GM12878 (cell line): ENCODE measurements at regions not wholly inside any gene's neighbourhood (a gene's known extent, or its start where the extent isn't known, plus 50 kb on each side); places are given as distances from the start of the nearest gene placed in this dataset.

Experiments used
- ATAC-seq: fragments of 200-7000 bp; cut with Tn5 transposase; 3 replicates; pipeline ENCODE4 v1.9.1; 2020; ENCODE audit warnings: mild to moderate bottlenecking, moderate library complexity
- BruUV-seq: library from RNA; stranded (reverse); fragments of 400-500 nt; replicated peaks from 2 replicates; lab custom pipeline; 2021; lab: Mats Ljungman, UMichigan
- CTCF ChIA-PET: fragments of 300-600 bp; sonication (Branson Sonifier 250); formaldehyde crosslinking; extraction: SDS; loops from one replicate; lab custom pipeline; 2021; ENCODE audit warnings: inconsistent platforms; lab: Yijun Ruan, JAX
- POLR2A ChIA-PET: fragments of 350-600 bp; formaldehyde crosslinking; extraction: SDS; loops from one replicate; lab custom pipeline; 2021; ENCODE audit warnings: inconsistent platforms; lab: Charles Lee
- RAD21 ChIA-PET: fragments of 300-600 bp; sonication (Branson Sonifier 250); formaldehyde crosslinking; loops from one replicate; lab custom pipeline; 2023; ENCODE audit warnings: antibody characterized with exemption; ENCODE audit not compliant: unreplicated experiment; lab: Charles Lee
- SMC1A ChIA-PET: fragments of 300-600 bp; sonication (Branson Sonifier 250); formaldehyde crosslinking; loops from one replicate; lab custom pipeline; 2023; ENCODE audit not compliant: unreplicated experiment, uncharacterized antibody; lab: Charles Lee
- DNase-seq: peaks from one replicate; pipeline ENCODE4 v3.0.0-alpha.2; 2011; ENCODE audit warnings: low read depth, low spot score
- FAIRE-seq: peaks from 3 replicates; lab custom pipeline; 2011; peaks lifted over from hg19 to GRCh38; lab: Jason Lieb, UNC
- H2AFZ ChIP-seq: 2 replicates; pipeline ENCODE4 v1.6.0; 2011; ENCODE audit warnings: low read depth, low read length, control low read depth; ENCODE audit not compliant: control insufficient read depth
- H3K27ac ChIP-seq: 2 replicates; pipeline ENCODE4 v1.5.1; 2011; ENCODE audit warnings: control low read depth; ENCODE audit not compliant: control insufficient read depth, insufficient read depth
- H3K27me3 ChIP-seq, 2 experiments: replicated peaks in 1 of 2; 2 replicates each; pipeline versions ENCODE4 v1.6.0 to v1.6.1; 2011; ENCODE audit warnings: low read length in 1 of 2; ENCODE audit not compliant: control insufficient read depth in 2 of 2, insufficient read depth in 2 of 2
- H3K36me3 ChIP-seq, 2 experiments: 2 replicates each; pipeline ENCODE4 v1.5.1; 2011; ENCODE audit warnings: low read length in 1 of 2; ENCODE audit not compliant: control insufficient read depth in 2 of 2, insufficient read depth in 2 of 2
- H3K4me1 ChIP-seq: 2 replicates; pipeline ENCODE4 v1.6.1; 2011; ENCODE audit warnings: mild to moderate bottlenecking, low read length, moderate library complexity, mixed read lengths; ENCODE audit not compliant: control insufficient read depth, insufficient read depth
- H3K4me2 ChIP-seq: 2 replicates; pipeline ENCODE4 v1.6.0; 2011; ENCODE audit warnings: control low read depth; ENCODE audit not compliant: control insufficient read depth, insufficient read depth
- H3K4me3 ChIP-seq: fragments of 200-600 bp; sonication (generic); 2 replicates; pipeline ENCODE4 v1.5.1; 2016
- H3K79me2 ChIP-seq: 2 replicates; pipeline ENCODE4 v1.6.0; 2011; ENCODE audit warnings: low read length; ENCODE audit not compliant: control insufficient read depth, insufficient read depth
- H3K9ac ChIP-seq: 2 replicates; pipeline ENCODE4 v1.8.0; 2011; ENCODE audit warnings: low read length, control low read depth, mixed read lengths; ENCODE audit not compliant: control insufficient read depth, insufficient read depth
- H3K9me3 ChIP-seq: replicated peaks from 3 replicates; pipeline ENCODE4 v1.5.1; 2011; ENCODE audit warnings: mild to moderate bottlenecking, low read length; ENCODE audit not compliant: control insufficient read depth, insufficient read depth
- H4K20me1 ChIP-seq: 2 replicates; pipeline ENCODE4 v1.6.0; 2011; ENCODE audit not compliant: control insufficient read depth, insufficient read depth
- CBX5 ChIP-seq: sonication (generic); IDR thresholded peaks from 2 replicates; pipeline ENCODE4 v1.6.1; 2016; ENCODE audit warnings: low read depth, moderate library complexity, mild to moderate bottlenecking, inconsistent platforms
- CEBPZ ChIP-seq: fragments of 150-350 bp; IDR thresholded peaks from 2 replicates; pipeline ENCODE4 v1.6.1; 2016; ENCODE audit warnings: low read depth, low read length
- NKRF ChIP-seq: fragments of 450-650 bp; conservative IDR thresholded peaks from 2 replicates; pipeline ENCODE4 v1.6.1; 2017; ENCODE audit warnings: mild to moderate bottlenecking, moderate library complexity
- RAD21 ChIP-seq: IDR thresholded peaks from 2 replicates; pipeline ENCODE4 v1.6.1; 2011; ENCODE audit warnings: mild to moderate bottlenecking, low read depth, low read length, moderate library complexity; ENCODE audit not compliant: insufficient read depth
- SMC3 ChIP-seq: IDR thresholded peaks from 2 replicates; pipeline ENCODE4 v1.6.1; 2011; ENCODE audit warnings: low read length, improper control_type of control experiment, borderline replicate concordance
- SPI1 ChIP-seq: IDR thresholded peaks from 2 replicates; pipeline ENCODE4 v1.6.1; 2011; ENCODE audit warnings: low read depth, mild to moderate bottlenecking, low read length, moderate library complexity, borderline replicate concordance; ENCODE audit not compliant: insufficient read depth
- TCF3 ChIP-seq: IDR thresholded peaks from 2 replicates; pipeline ENCODE4 v1.6.1; 2012; ENCODE audit warnings: low read depth, mild to moderate bottlenecking, low read length, borderline replicate concordance; ENCODE audit not compliant: insufficient read depth
- USF1 ChIP-seq: IDR thresholded peaks from 2 replicates; pipeline ENCODE4 v1.6.1; 2011; ENCODE audit warnings: borderline replicate concordance, low read depth, mild to moderate bottlenecking, moderate library complexity, mixed read lengths, low read length; ENCODE audit not compliant: insufficient read depth; ENCODE audit errors: extremely low read length
- WGBS: methylation state at CpG from one replicate; pipeline ENCODE4 v1.1.6; 2016; ENCODE audit warnings: low lambda C conversion rate; ENCODE audit not compliant: insufficient replicate concordance, insufficient coverage; ENCODE audit errors: missing lambda C conversion rate; 5-methylcytosine and 5-hydroxymethylcytosine counted together
- in situ Hi-C: fragments of 300-500 bp; cut with MboI; formaldehyde crosslinking; loops from 9 replicates; pipeline ENCODE4 v1.14.3; 2018; ENCODE audit warnings: mixed read lengths
- intact Hi-C: fragments of 100-400 bp; cut with micrococcal nuclease; formaldehyde crosslinking; loops from one replicate; pipeline ENCODE4 v1.14.2; 2022; ENCODE audit not compliant: unreplicated experiment

GRCh38 chr15:56811586-56811985 is 78.3 kb upstream of the ZNF280D start:
- no peak for DNase-seq
- no peak for FAIRE-seq
- in situ Hi-C loops (loop anchor here (25.0 kb wide), 1 partner anchor 726 kb away; no protein-coding TSS in a partner anchor), intact Hi-C loops (no loop called here)
- no peak for TF ChIP-seq SMC3
- TF ChIP-seq TCF3: no peak
- no peak for TF ChIP-seq NKRF
- TF ChIP-seq USF1: no peak
- 0 out of 2 replicates have a peak, but pooled peaks have one; percentile 11 for TF ChIP-seq RAD21
- TF ChIP-seq SPI1: no peak
- no peak for TF ChIP-seq CBX5
- TF ChIP-seq CEBPZ: no peak
- POLR2A ChIA-PET: no interaction called here
- Histone ChIP-seq H3K9me3 (peaks cover 9% of the 10 kb centered on the region), H3K27me3 (no peaks in the 10 kb centered on the region), H3K4me2 (no peak overlapping the region), H3K79me2 (no peaks in the 10 kb centered on the region), H2AFZ (no peak overlapping the region), H3K4me1 (no peaks in the 10 kb centered on the region), H3K4me3 (no peak overlapping the region), H3K9ac (no peak overlapping the region), H4K20me1 (no peaks in the 10 kb centered on the region), H3K27ac (no peak overlapping the region), H3K36me3 (no peaks in the 10 kb centered on the region)
- SMC1A ChIA-PET: no interaction called here
- WGBS: 94% methylated on average over 4 of the region's 4 CpGs
- BruUV-seq: no TSS peak
- CTCF ChIA-PET: no interaction called here
- RAD21 ChIA-PET: interaction anchor here (1.2 kb wide), 1 partner anchor 495 kb away, joined by 3 read pairs; no protein-coding TSS in a partner anchor
- no peak for ATAC-seq
